ENCODE measurements at regions not wholly inside any gene's neighbourhood (a gene's known extent, or its start where the extent isn't known, plus 50 kb on each side); places are given as distances from the start of the nearest gene placed in this dataset.

- TF ChIP-seq CTCF (conservative IDR thresholded peaks at IDR 0.05) (no peak), EZH2 (IDR thresholded peaks at IDR 0.05; ENCODE audit: low read depth) (no peak)
Observed at GRCh38 chr1:229087339-229087738, 183.6 kb upstream of the RAB4A start.

All from PC-9 (cell line).